Smooth muscle cell (in vitro differentiated cells): ENCODE measurements at regions not wholly inside any gene's neighbourhood (a gene's known extent, or its start where the extent isn't known, plus 50 kb on each side); places are given as distances from the start of the nearest gene placed in this dataset.

Experiments
- DNase-seq: peaks from one replicate; lab custom pipeline; 2025; ENCODE audit not compliant: unreplicated experiment; lab: John Stamatoyannopoulos, UW
- H2AFZ ChIP-seq: fragments of 200-600 bp; sonication (generic); 2 replicates; pipeline ENCODE4 v1.6.0; 2016; ENCODE audit warnings: antibody characterized with exemption, low read depth, mild to moderate bottlenecking
- H3F3A ChIP-seq: fragments of 200-600 bp; sonication (generic); 2 replicates; pipeline ENCODE4 v1.6.0; 2017; ENCODE audit warnings: antibody characterized with exemption, low read depth
- H3K27ac ChIP-seq: fragments of 200-600 bp; sonication (generic); 2 replicates; pipeline ENCODE4 v1.5.1; 2016; ENCODE audit warnings: low read depth, mild to moderate bottlenecking
- H3K27me3 ChIP-seq: fragments of 200-600 bp; sonication (generic); 2 replicates; pipeline ENCODE4 v1.6.1; 2016; ENCODE audit warnings: low read depth, mild to moderate bottlenecking
- H3K36me3 ChIP-seq: fragments of 200-600 bp; sonication (generic); 2 replicates; pipeline ENCODE4 v1.5.1; 2016; ENCODE audit warnings: low read depth
- H3K4me1 ChIP-seq: fragments of 200-600 bp; sonication (generic); 2 replicates; pipeline ENCODE4 v1.5.1; 2016; ENCODE audit warnings: low read depth
- H3K4me2 ChIP-seq: fragments of 200-600 bp; sonication (generic); 2 replicates; pipeline ENCODE4 v1.6.0; 2016; ENCODE audit warnings: mild to moderate bottlenecking
- H3K4me3 ChIP-seq: fragments of 200-600 bp; sonication (generic); 2 replicates; pipeline ENCODE4 v1.5.1; 2016; ENCODE audit warnings: mild to moderate bottlenecking
- H3K79me2 ChIP-seq: fragments of 200-600 bp; sonication (generic); 2 replicates; pipeline ENCODE4 v1.6.0; 2016; ENCODE audit warnings: low read depth, mild to moderate bottlenecking
- H3K9ac ChIP-seq: fragments of 200-600 bp; sonication (generic); 2 replicates; pipeline ENCODE4 v1.6.0; 2016; ENCODE audit warnings: low read depth
- H3K9me3 ChIP-seq: fragments of 200-600 bp; sonication (generic); replicated peaks from 2 replicates; pipeline ENCODE4 v1.5.1; 2016; ENCODE audit warnings: low read depth
- H4K20me1 ChIP-seq: fragments of 200-600 bp; sonication (generic); 2 replicates; pipeline ENCODE4 v1.6.0; 2016; ENCODE audit warnings: low read depth
- WGBS: methylation state at CpG from one replicate; pipeline ENCODE4 v1.1.7; 2016; ENCODE audit warnings: low lambda C conversion rate; 5-methylcytosine and 5-hydroxymethylcytosine counted together
- TF ChIP-seq, protein P1 (sequence below): fragments of 200-600 bp; sonication (generic); IDR thresholded peaks from 2 replicates; pipeline ENCODE4 v1.5.1; 2017; ENCODE audit warnings: borderline replicate concordance, mild to moderate bottlenecking, antibody characterized with exemption; ENCODE audit not compliant: insufficient read depth, poor library complexity, severe bottlenecking

DNA sequence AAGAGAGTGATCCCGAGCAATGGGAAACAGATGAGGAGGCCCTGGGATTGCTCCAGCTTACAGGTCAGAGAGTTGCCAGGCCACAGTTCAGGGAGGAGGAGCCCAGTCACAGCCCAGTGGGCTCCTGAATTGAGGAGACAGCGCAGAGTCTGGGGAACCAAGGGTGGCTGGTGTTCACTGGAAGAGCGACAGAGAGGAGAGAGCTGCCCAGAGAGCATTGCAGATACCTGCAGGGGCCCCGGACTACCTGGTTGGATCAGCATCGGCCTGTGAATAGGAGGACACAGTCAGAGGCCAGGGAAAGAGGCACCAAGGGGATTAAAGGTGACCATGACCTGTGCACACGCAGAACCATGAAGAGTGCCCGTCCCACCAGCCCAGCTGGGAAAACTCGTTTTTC, 648.6 kb downstream of the TBC1D22A start:
- H3K9me3 ChIP-seq = peaks cover 3% of the 10 kb centered on the region
- no peaks in the 10 kb centered on the region for H3K36me3 ChIP-seq
- no peaks in the 10 kb centered on the region for H4K20me1 ChIP-seq
- no peak overlapping the region for H2AFZ ChIP-seq
- H3K4me2 ChIP-seq = no peak overlapping the region
- no peaks in the 10 kb centered on the region for H3K79me2 ChIP-seq
- TF ChIP-seq, protein P1, sequence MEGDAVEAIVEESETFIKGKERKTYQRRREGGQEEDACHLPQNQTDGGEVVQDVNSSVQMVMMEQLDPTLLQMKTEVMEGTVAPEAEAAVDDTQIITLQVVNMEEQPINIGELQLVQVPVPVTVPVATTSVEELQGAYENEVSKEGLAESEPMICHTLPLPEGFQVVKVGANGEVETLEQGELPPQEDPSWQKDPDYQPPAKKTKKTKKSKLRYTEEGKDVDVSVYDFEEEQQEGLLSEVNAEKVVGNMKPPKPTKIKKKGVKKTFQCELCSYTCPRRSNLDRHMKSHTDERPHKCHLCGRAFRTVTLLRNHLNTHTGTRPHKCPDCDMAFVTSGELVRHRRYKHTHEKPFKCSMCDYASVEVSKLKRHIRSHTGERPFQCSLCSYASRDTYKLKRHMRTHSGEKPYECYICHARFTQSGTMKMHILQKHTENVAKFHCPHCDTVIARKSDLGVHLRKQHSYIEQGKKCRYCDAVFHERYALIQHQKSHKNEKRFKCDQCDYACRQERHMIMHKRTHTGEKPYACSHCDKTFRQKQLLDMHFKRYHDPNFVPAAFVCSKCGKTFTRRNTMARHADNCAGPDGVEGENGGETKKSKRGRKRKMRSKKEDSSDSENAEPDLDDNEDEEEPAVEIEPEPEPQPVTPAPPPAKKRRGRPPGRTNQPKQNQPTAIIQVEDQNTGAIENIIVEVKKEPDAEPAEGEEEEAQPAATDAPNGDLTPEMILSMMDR = no peak
- no peaks in the 10 kb centered on the region for H3F3A ChIP-seq
- no peaks in the 10 kb centered on the region for H3K4me1 ChIP-seq
- DNase-seq = no peak
- H3K27ac ChIP-seq = no peak overlapping the region
- H3K27me3 ChIP-seq = no peaks in the 10 kb centered on the region
- WGBS = 72% methylated on average over 8 of the region's 8 CpGs
- no peak overlapping the region for H3K9ac ChIP-seq
- no peak overlapping the region for H3K4me3 ChIP-seq

DNA sequence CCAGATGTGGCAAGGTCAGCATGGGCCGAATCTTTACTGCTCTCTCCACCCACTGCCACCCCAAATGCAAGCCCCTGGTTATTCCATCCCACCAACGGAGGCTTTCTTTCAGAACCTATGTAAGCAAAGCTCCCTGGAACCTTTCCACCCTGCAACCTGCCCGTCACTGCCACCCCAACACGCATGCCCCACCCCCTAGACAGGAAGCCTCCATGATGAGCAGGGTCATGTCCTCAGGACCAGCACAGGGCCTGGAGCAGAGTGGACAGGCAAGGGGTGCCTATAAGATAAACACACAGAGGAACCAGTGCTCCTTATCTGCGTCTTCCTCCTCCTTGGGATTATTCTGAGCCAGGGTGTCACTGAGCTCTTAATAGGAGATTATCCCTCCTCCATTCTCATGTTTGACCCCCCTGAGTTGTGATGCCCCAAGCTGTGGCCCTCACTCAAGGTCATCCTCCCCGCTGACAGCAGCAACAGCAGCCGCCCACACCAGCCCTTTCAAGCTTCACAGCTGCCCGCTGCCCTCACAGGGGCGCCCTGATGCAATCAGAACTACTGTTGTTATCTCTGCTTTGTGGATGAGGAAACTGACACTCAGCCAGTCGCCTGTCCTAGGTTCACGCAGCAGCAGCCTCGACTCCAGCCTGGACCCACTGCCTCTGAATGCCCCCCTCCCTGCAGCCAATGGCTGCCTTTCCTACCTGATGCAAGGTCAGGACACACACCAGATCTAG, 647.3 kb downstream of the TBC1D22A start:
- H3K27me3 ChIP-seq = no peaks in the 10 kb centered on the region
- TF ChIP-seq, protein P1 = no peak
- no peaks in the 10 kb centered on the region for H3K4me1 ChIP-seq
- no peaks in the 10 kb centered on the region for H4K20me1 ChIP-seq
- H3K9me3 ChIP-seq = peaks cover 3% of the 10 kb centered on the region
- H2AFZ ChIP-seq = no peak overlapping the region
- 75% methylated on average over 12 of the region's 12 CpGs for WGBS
- H3K79me2 ChIP-seq = no peaks in the 10 kb centered on the region
- no peak overlapping the region for H3K9ac ChIP-seq
- no peak for DNase-seq
- H3F3A ChIP-seq = no peaks in the 10 kb centered on the region
- no peak overlapping the region for H3K27ac ChIP-seq
- H3K4me2 ChIP-seq = no peak overlapping the region
- H3K36me3 ChIP-seq = no peaks in the 10 kb centered on the region
- no peak overlapping the region for H3K4me3 ChIP-seq

DNA sequence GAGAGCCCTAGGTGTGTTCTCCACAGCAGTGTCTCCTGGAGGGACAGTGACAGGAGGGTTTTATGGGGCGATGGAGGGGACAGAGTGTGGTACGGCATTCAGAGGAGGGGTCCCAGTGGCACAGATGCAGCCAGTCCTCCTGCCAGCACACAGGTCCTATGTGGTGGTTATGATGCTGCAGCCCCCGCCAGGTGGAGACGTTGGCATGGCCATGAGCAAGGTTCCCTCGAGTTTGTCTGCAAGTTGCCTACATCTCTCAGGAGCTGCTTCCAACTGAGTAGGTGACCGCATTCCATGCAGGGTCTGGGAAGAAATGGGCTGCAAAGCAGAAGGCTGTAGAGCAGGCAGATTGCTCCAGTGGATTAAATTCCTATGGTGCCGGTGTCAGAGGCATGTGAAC, 646.0 kb downstream of the TBC1D22A start:
- Histone ChIP-seq H3K27ac (no peak overlapping the region), H3K4me2 (no peak overlapping the region), H3K79me2 (no peaks in the 10 kb centered on the region), H3K9me3 (peaks cover 3% of the 10 kb centered on the region), H3F3A (no peaks in the 10 kb centered on the region), H3K4me1 (no peaks in the 10 kb centered on the region), H4K20me1 (no peaks in the 10 kb centered on the region), H2AFZ (no peak overlapping the region), H3K9ac (no peak overlapping the region), H3K27me3 (no peaks in the 10 kb centered on the region), H3K36me3 (no peaks in the 10 kb centered on the region), H3K4me3 (no peak overlapping the region)
- DNase-seq = no peak
- WGBS = 63% methylated on average over 7 of the region's 7 CpGs
- TF ChIP-seq, protein P1 = no peak

DNA sequence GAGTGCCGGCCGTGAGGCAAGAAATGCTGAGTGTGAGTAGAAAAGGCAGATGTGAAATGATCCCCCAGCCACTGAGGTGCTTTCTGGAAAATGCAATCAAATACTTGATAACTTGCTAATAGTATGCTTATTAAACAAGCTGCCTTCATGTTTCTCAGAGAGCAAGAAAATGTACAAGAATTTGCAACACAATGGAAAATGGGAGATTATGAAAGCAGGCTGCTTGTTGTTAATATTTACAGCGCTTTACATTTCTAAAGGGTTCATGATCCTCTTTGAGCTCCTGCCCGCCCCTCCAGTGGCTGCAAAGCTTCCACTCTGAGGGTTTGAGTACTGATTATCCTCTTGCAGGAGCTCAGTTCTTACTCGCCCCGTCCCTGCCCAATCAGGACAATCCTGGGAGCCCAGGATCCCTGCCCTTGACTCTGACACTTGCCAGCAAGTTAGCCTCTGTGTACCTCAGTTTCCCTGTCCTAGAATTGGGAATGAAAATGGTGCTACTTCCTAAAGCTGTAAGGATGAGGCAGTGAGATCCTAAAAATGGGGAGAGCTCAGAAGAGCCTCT, 645.1 kb downstream of the TBC1D22A start:
- Histone ChIP-seq H3K27me3 (no peaks in the 10 kb centered on the region), H3K36me3 (no peaks in the 10 kb centered on the region), H3K4me3 (no peak overlapping the region), H4K20me1 (no peaks in the 10 kb centered on the region), H3F3A (no peaks in the 10 kb centered on the region), H3K79me2 (no peaks in the 10 kb centered on the region), H3K9ac (no peak overlapping the region), H3K4me1 (no peaks in the 10 kb centered on the region), H3K9me3 (peaks cover under 1% of the 10 kb centered on the region), H3K27ac (no peak overlapping the region), H2AFZ (no peak overlapping the region), H3K4me2 (no peak overlapping the region)
- 63% methylated on average over 6 of the region's 6 CpGs for WGBS
- TF ChIP-seq, protein P1 = no peak
- no peak for DNase-seq
